Psoas muscle (tissue), 7 donors: ENCODE measurements at regions not wholly inside any gene's neighbourhood (a gene's known extent, or its start where the extent isn't known, plus 50 kb on each side); places are given as distances from the start of the nearest gene placed in this dataset.

Experiments
- ATAC-seq, 4 donors: fragments of 200-7000 bp; cut with Tn5 transposase; one replicate each; pipeline ENCODE4 v1.9.1; 2020; ENCODE audit warnings: moderate library complexity in 3 of 4, mild to moderate bottlenecking in 2 of 4
- DNase-seq, 2 donors: peaks; one replicate each; pipeline ENCODE4 v3.0.0-alpha.2; 2020
- H3K27ac ChIP-seq: fragments of 200-600 bp; one replicate; pipeline ENCODE4 v1.8.0; 2022
- H3K27me3 ChIP-seq, 3 donors: fragments of 200-600 bp in 1 of 3; one replicate each; pipeline versions ENCODE4 v1.6.1 to v1.8.0; 2013 to 2022; ENCODE audit warnings: low read length in 2 of 3, mild to moderate bottlenecking in 2 of 3, moderate library complexity in 1 of 3; ENCODE audit not compliant: insufficient read depth in 3 of 3
- H3K36me3 ChIP-seq, 2 donors: fragments of 200-600 bp in 1 of 2; one replicate each; pipeline versions ENCODE4 v1.6.1 to v1.8.0; 2013 to 2022; ENCODE audit warnings: low read depth in 1 of 2, mild to moderate bottlenecking in 1 of 2, moderate library complexity in 1 of 2; ENCODE audit not compliant: insufficient read depth in 1 of 2
- H3K4me1 ChIP-seq: fragments of 200-600 bp; one replicate; pipeline ENCODE4 v1.8.0; 2022
- H3K4me3 ChIP-seq: fragments of 200-600 bp; one replicate; pipeline ENCODE4 v1.8.0; 2022; ENCODE audit warnings: mild to moderate bottlenecking
- H3K9me3 ChIP-seq: fragments of 200-600 bp; one replicate; pipeline ENCODE4 v1.8.0; 2022
- WGBS, 3 donors: extraction: QIAGEN DNeasy Blood & Tissue Kit; methylation state at CpG; one replicate each; pipeline versions ENCODE4 v1.1.6 to v1.1.7; 2013; 5-methylcytosine and 5-hydroxymethylcytosine counted together
- intact Hi-C, 2 donors: fragments of 100-400 bp; cut with DNase I; formaldehyde crosslinking; loops; one replicate each; pipeline versions ENCODE4 v1.11.0 to v1.14.2; 2022
- TF ChIP-seq, protein P1 (sequence below): fragments of 200-600 bp; IDR thresholded peaks from one replicate; pipeline ENCODE4 v1.8.0; 2022; ENCODE audit warnings: antibody characterized with exemption
- donor health status: healthy with polysubstance abuse.
- donor health status: DM: no; HTN: no; CAD: no; lungs with moderate emphysema.
- donor health status: Bipolar disorder and iron deficiency.
- donor health status: healthy.
- donor health status: DM: yes; HTN: yes; CAD: no.
- donor health status: DM: no; HTN: no; CAD: no.
- donor health status: DM: yes; HTN: yes; CAD: no.

DNA sequence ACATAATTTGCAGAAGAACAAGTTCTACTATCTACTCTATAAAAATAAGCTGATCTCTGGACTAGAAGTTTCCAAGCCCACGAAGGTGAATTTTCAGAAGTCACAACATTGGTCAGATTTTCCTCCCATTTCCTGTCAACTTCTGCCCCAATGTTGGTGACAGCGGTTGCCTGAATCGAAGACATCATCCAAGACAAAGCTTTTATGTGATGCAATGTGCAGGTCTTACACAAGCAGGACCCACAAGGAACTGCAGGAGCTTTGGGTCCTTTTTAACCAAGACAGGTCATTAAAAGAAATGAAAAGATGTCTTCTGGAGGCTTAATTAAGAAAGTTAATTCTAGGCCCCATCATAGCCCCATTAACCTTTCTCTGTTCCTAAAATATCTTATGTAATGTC lies 125.6 kb upstream of the BLID start:
- no peaks in the 10 kb centered on the region for H3K27me3 ChIP-seq
- ATAC-seq = no peak
- TF ChIP-seq, protein P1, sequence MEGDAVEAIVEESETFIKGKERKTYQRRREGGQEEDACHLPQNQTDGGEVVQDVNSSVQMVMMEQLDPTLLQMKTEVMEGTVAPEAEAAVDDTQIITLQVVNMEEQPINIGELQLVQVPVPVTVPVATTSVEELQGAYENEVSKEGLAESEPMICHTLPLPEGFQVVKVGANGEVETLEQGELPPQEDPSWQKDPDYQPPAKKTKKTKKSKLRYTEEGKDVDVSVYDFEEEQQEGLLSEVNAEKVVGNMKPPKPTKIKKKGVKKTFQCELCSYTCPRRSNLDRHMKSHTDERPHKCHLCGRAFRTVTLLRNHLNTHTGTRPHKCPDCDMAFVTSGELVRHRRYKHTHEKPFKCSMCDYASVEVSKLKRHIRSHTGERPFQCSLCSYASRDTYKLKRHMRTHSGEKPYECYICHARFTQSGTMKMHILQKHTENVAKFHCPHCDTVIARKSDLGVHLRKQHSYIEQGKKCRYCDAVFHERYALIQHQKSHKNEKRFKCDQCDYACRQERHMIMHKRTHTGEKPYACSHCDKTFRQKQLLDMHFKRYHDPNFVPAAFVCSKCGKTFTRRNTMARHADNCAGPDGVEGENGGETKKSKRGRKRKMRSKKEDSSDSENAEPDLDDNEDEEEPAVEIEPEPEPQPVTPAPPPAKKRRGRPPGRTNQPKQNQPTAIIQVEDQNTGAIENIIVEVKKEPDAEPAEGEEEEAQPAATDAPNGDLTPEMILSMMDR = no peak
- H3K4me1 ChIP-seq = peaks cover 13% of the 10 kb centered on the region
- H3K36me3 ChIP-seq = no peaks in the 10 kb centered on the region
- intact Hi-C loops = no loop called here
- WGBS, 3 donors = 83 to 96% (median 93%) methylated on average over 3 of the region's 3 CpGs
- no peak overlapping the region for H3K4me3 ChIP-seq
- DNase-seq = no peak
- H3K9me3 ChIP-seq = no peaks in the 10 kb centered on the region
- H3K27ac ChIP-seq = no peak overlapping the region

DNA sequence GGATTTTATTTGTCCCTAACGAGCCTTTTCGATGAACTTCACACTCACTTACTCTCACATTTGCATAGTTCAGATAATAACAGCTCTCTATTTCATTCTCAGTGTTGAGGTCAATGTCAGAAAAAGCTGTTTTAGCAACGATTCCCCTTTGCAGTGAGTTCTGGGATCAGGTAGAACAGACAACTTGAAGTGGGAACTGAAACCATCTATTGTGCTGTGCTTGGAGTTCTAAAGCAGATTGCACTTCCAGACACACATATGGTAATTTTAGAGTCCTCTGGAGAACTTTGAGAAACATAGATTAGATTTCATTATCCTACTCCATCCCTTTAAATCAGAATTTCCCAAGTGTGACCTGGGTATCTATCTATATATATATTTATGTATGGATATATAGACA lies 124.6 kb upstream of the BLID start:
- H3K27me3 ChIP-seq = no peaks in the 10 kb centered on the region
- no peak for ATAC-seq
- peaks cover 13% of the 10 kb centered on the region for H3K4me1 ChIP-seq
- TF ChIP-seq, protein P1 = no peak
- no peaks in the 10 kb centered on the region for H3K9me3 ChIP-seq
- no peaks in the 10 kb centered on the region for H3K36me3 ChIP-seq
- no peak overlapping the region for H3K27ac ChIP-seq
- no peak for DNase-seq
- 79 to 89% (median 86%) methylated on average over 3 of the region's 3 CpGs for WGBS, 3 donors
- intact Hi-C loops = no loop called here
- H3K4me3 ChIP-seq = no peak overlapping the region

DNA sequence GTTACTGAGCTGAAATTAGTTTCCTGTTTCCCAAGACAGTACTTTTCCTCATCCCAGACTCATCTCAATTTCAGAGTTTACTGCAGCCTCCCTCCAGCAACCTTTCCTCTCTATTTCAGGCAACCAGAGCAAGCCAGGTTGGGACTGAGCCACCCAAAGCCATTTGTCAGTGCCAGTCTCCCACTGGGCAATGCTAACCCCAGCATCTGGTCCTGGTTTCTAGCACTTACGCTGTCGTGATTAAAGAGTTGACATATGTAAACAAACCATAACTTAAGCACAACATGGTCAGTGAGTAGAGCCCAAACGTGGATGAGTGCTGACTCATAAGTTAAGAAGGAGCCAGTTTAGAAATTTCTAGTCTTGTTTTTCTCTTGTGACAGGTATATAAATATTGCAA lies 119.6 kb upstream of the BLID start:
- Histone ChIP-seq H3K27ac (peak overlapping the region; percentile 84), H3K4me3 (no peak overlapping the region), H3K4me1 (peaks cover 15% of the 10 kb centered on the region), H3K27me3 (no peaks in the 10 kb centered on the region), H3K9me3 (no peaks in the 10 kb centered on the region), H3K36me3 (no peaks in the 10 kb centered on the region)
- TF ChIP-seq, protein P1 = no peak
- WGBS, 3 donors = 18 to 25% (median 21%) methylated on average over 3 of the region's 3 CpGs
- ATAC-seq (peak; percentile 98 to 99 (median 98)), DNase-seq (peak; percentile 57 to 84)
- intact Hi-C loops = no loop called here

DNA sequence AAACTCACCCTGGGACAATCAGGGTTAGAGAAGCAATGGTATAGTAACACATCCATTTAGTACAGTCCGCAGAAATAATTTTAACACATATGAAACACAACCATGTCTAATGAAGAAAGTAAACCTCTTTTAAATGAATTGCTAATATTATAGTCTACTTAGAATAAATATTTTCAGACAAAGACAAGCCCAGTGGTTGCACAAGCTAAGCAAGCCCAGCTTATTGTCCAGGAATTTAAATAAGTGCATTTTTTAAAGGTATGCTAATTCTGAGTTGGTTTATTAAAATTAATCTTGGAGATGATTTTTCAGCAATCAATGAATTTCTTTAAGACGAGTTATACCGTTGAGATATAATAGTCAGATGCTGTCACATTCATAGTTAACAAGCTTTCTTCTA lies 118.8 kb upstream of the BLID start:
- ATAC-seq = no peak
- whole genome bisulfite sequencing, 3 donors = 62 to 90% (median 69%) methylated on average over 3 of the region's 3 CpGs
- TF ChIP-seq, protein P1 = no peak

DNA sequence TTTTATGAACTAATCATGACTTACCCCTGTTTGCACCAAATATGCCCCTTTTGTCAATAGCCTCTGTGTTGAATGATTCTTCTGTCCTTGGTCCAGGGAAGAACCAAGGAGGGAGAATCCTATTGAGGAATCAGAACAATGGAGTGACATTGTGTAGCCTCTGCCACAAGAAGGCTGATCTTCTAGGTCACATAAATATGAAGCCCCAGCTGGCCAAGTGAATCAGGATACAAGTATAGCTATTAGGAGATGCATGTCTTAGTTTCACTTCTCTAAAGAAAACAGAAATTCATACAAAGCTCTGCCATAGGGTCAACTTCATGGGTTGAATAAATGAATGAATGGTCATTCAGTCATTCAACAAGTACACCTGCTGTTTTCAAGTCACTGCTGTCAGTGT lies 118.2 kb upstream of the BLID start:
- H3K27ac ChIP-seq = peak overlapping the region; percentile 84
- H3K27me3 ChIP-seq = no peaks in the 10 kb centered on the region
- H3K36me3 ChIP-seq = no peaks in the 10 kb centered on the region
- no peak overlapping the region for H3K4me3 ChIP-seq
- H3K9me3 ChIP-seq = no peaks in the 10 kb centered on the region
- TF ChIP-seq, protein P1 = no peak
- no peak for DNase-seq
- H3K4me1 ChIP-seq = peaks cover 20% of the 10 kb centered on the region
- intact Hi-C loops = no loop called here
- peak in 1 of 4 donors; percentile 51 for ATAC-seq

More for the DNA sequence above, 118.8 kb upstream of the BLID start:
- no peak for DNase-seq
- no peaks in the 10 kb centered on the region for H3K27me3 ChIP-seq
- H3K9me3 ChIP-seq = no peaks in the 10 kb centered on the region
- H3K4me3 ChIP-seq = no peak overlapping the region
- peak overlapping the region; percentile 84 for H3K27ac ChIP-seq
- no peaks in the 10 kb centered on the region for H3K36me3 ChIP-seq
- H3K4me1 ChIP-seq = peaks cover 15% of the 10 kb centered on the region
- intact Hi-C loops = no loop called here
